K562 (cell line): ENCODE measurements at regions not wholly inside any gene's neighbourhood (a gene's known extent, or its start where the extent isn't known, plus 50 kb on each side); places are given as distances from the start of the nearest gene placed in this dataset.

ENCODE experiments used
- ATAC-seq: fragments of 200-7000 bp; cut with Tn5 transposase; 3 replicates; pipeline ENCODE4 v1.9.1; 2020; ENCODE audit warnings: moderate library complexity
- BruUV-seq: library from RNA; stranded (reverse); fragments of 400-500 nt; replicated peaks from 2 replicates; lab custom pipeline; 2021; lab: Mats Ljungman, UMichigan
- CTCF ChIA-PET: fragments of 300-600 bp; formaldehyde crosslinking; extraction: SDS; loops from one replicate; lab custom pipeline; 2021; ENCODE audit warnings: low intra/inter-chr PET ratio; lab: Yijun Ruan, JAX
- POLR2A ChIA-PET: fragments of 300-600, 350-650 bp; sonication (Branson Sonifier 250); formaldehyde crosslinking; extraction: SDS; loops from one replicate; lab custom pipeline; 2021; ENCODE audit warnings: antibody characterized with exemption, inconsistent platforms; lab: Yijun Ruan, JAX
- DNase-seq, 4 experiments: peaks; one replicate each; pipeline versions ENCODE4 v3.0.0 to v3.0.0-alpha.2; 2011 to 2018; ENCODE audit warnings: low spot score in 3 of 4, mixed read lengths in 3 of 4; ENCODE audit errors: extremely low read depth in 1 of 4
- FAIRE-seq: peaks from 2 replicates; lab custom pipeline; 2011; peaks lifted over from hg19 to GRCh38; lab: Jason Lieb, UNC
- H2AFZ ChIP-seq: 2 replicates; pipeline ENCODE4 v1.6.0; 2011; ENCODE audit warnings: low read depth, low read length, control low read depth, inconsistent platforms
- H3K27ac ChIP-seq: fragments of 200-600 bp; 3 replicates; pipeline ENCODE4 v1.8.0; 2011; ENCODE audit warnings: low read depth, mild to moderate bottlenecking, control low read depth, inconsistent platforms, low read length, moderate library complexity, mixed read lengths; ENCODE audit errors: extremely low read depth
- H3K27me3 ChIP-seq, 2 experiments: fragments of 300-600 bp in 1 of 2; 2 replicates in 1 of 2; 3 replicates in 1 of 2; pipeline versions ENCODE4 v1.6.0 to v1.8.0; 2011; ENCODE audit warnings: inconsistent platforms in 2 of 2, low read length in 2 of 2, mild to moderate bottlenecking in 1 of 2, mixed read lengths in 1 of 2, moderate library complexity in 1 of 2; ENCODE audit not compliant: control insufficient read depth in 2 of 2, insufficient read depth in 2 of 2
- H3K36me3 ChIP-seq: fragments of 300-600 bp; 3 replicates; pipeline ENCODE4 v1.8.0; 2011; ENCODE audit warnings: mild to moderate bottlenecking, low read length, inconsistent platforms; ENCODE audit not compliant: control insufficient read depth, insufficient read depth
- H3K4me1 ChIP-seq, 2 experiments: fragments of 200-600 bp in 1 of 2; replicated peaks in 1 of 2; 2 replicates in 1 of 2; 3 replicates in 1 of 2; pipeline versions ENCODE4 v1.5.1 to v1.8.0; 2011; ENCODE audit warnings: inconsistent platforms in 2 of 2, low read length in 2 of 2, mild to moderate bottlenecking in 1 of 2, mixed read lengths in 1 of 2, moderate library complexity in 1 of 2; ENCODE audit not compliant: control insufficient read depth in 2 of 2, insufficient read depth in 2 of 2
- H3K4me2 ChIP-seq: 2 replicates; pipeline ENCODE4 v1.6.1; 2011; ENCODE audit warnings: low read length, control low read depth, inconsistent platforms, mixed read lengths; ENCODE audit not compliant: insufficient read depth
- H3K4me3 ChIP-seq: fragments of 200-600 bp; sonication (generic), shearing (Covaris generic); 2 replicates; pipeline ENCODE4 v1.5.1; 2016; ENCODE audit warnings: control low read depth, inconsistent platforms
- H3K79me2 ChIP-seq: fragments of 200-600 bp; 3 replicates; pipeline ENCODE4 v1.8.0; 2011; ENCODE audit warnings: low read length, inconsistent platforms; ENCODE audit not compliant: control insufficient read depth, insufficient read depth
- H3K9ac ChIP-seq, 2 experiments: 2 replicates each; pipeline versions ENCODE4 v1.6.0 to v1.6.1; 2011; ENCODE audit warnings: low read depth in 2 of 2, low read length in 2 of 2, control low read depth in 1 of 2, inconsistent platforms in 1 of 2, mild to moderate bottlenecking in 1 of 2, mixed read lengths in 1 of 2; ENCODE audit not compliant: insufficient read depth in 1 of 2
- H3K9me1 ChIP-seq: one replicate; pipeline ENCODE4 v1.6.0; 2011; ENCODE audit warnings: inconsistent platforms, mild to moderate bottlenecking, low read length, moderate library complexity; ENCODE audit not compliant: control insufficient read depth, insufficient read depth
- H3K9me3 ChIP-seq: replicated peaks from 2 replicates; pipeline ENCODE4 v1.5.1; 2011; ENCODE audit warnings: low read depth, low read length, inconsistent platforms; ENCODE audit not compliant: control insufficient read depth, insufficient read depth
- H4K20me1 ChIP-seq: replicated peaks from 2 replicates; pipeline ENCODE4 v1.6.1; 2011; ENCODE audit warnings: low read length, inconsistent platforms, mixed read lengths; ENCODE audit not compliant: control insufficient read depth, insufficient read depth
- ERF ChIP-seq: fragments of 450-650 bp; formaldehyde crosslinking; IDR thresholded peaks from 2 replicates; pipeline ENCODE4 v1.4.0; 2020; ENCODE audit warnings: mild to moderate bottlenecking, mixed read lengths
- LARP7 ChIP-seq: fragments of 450-650 bp; IDR thresholded peaks from 2 replicates; pipeline ENCODE4 v1.6.1; 2016
- MCM2 ChIP-seq: fragments of 450-650 bp; IDR thresholded peaks from 2 replicates; pipeline ENCODE4 v1.6.1; 2017; ENCODE audit warnings: low read depth, mild to moderate bottlenecking
- MXD1 ChIP-seq: fragments of 250-450 bp; sonication (Bioruptor Pico); IDR thresholded peaks from 2 replicates; pipeline ENCODE4 v1.8.0; 2021; ENCODE audit warnings: borderline replicate concordance, mild to moderate bottlenecking, moderate library complexity; ENCODE audit not compliant: poor library complexity, severe bottlenecking
- PURB ChIP-seq: sonication (generic); formaldehyde crosslinking; IDR thresholded peaks from 2 replicates; pipeline ENCODE4 v1.9.0; 2021; ENCODE audit warnings: low read depth, mild to moderate bottlenecking, missing genetic modification reagents
- SAFB2 ChIP-seq: fragments of 200-400 bp; formaldehyde crosslinking; IDR thresholded peaks from 2 replicates; pipeline ENCODE4 v1.6.1; 2018; ENCODE audit warnings: borderline replicate concordance, low read length, low read depth, moderate library complexity; ENCODE audit not compliant: severe bottlenecking
- SMAD4 ChIP-seq: fragments of 250-450 bp; sonication (Bioruptor Pico); conservative IDR thresholded peaks from 2 replicates; pipeline ENCODE4 v1.8.0; 2021; ENCODE audit warnings: inconsistent platforms, mild to moderate bottlenecking, moderate library complexity
- SREBF2 ChIP-seq: sonication (generic); formaldehyde crosslinking; IDR thresholded peaks from 2 replicates; pipeline ENCODE4 v1.4.0; 2020; ENCODE audit warnings: mild to moderate bottlenecking, missing genetic modification reagents
- STAT5A ChIP-seq: IDR thresholded peaks from 2 replicates; pipeline ENCODE4 v1.6.1; 2012; ENCODE audit warnings: low read length, inconsistent platforms, borderline replicate concordance
- TAF15 ChIP-seq: fragments of 200-400 bp; formaldehyde crosslinking; IDR thresholded peaks from 2 replicates; pipeline ENCODE4 v1.6.1; 2017; ENCODE audit warnings: mild to moderate bottlenecking, low read depth, low read length, moderate library complexity
- TBP ChIP-seq: optimal IDR thresholded peaks from 2 replicates; pipeline ENCODE3; 2011; ENCODE audit warnings: low read depth, low read length, improper control_type of control experiment
- XRCC3 ChIP-seq: fragments of 450-650 bp; IDR thresholded peaks from 2 replicates; pipeline ENCODE4 v1.6.1; 2017; ENCODE audit warnings: mild to moderate bottlenecking, moderate library complexity
- ZC3H8 ChIP-seq: fragments of 450-650 bp; IDR thresholded peaks from 2 replicates; pipeline ENCODE4 v1.6.1; 2017
- ZNF280A ChIP-seq: fragments of 450-650 bp; IDR thresholded peaks from 2 replicates; pipeline ENCODE4 v1.6.1; 2018; ENCODE audit warnings: mild to moderate bottlenecking, low read depth; ENCODE audit not compliant: partially characterized antibody
- ZNF696 ChIP-seq: fragments of 250-450 bp; sonication (Bioruptor Pico); conservative IDR thresholded peaks from 2 replicates; pipeline ENCODE4 v1.4.0; 2020; ENCODE audit warnings: mild to moderate bottlenecking, moderate library complexity
- WGBS: fragments of 100-300 bp; shearing (Covaris generic); methylation state at CpG from one replicate; pipeline ENCODE4 v1.1.6; 2016; ENCODE audit warnings: low coverage, mixed read lengths; ENCODE audit not compliant: insufficient coverage; ENCODE audit errors: missing lambda C conversion rate; 5-methylcytosine and 5-hydroxymethylcytosine counted together
- in situ Hi-C: fragments of 300-500 bp; cut with MboI; formaldehyde crosslinking; loops from 4 replicates; pipeline ENCODE4 v1.15.0; 2018; ENCODE audit warnings: inconsistent platforms, mixed read lengths
- intact Hi-C: fragments of 100-400 bp; cut with micrococcal nuclease; formaldehyde crosslinking; loops from 2 replicates; pipeline ENCODE4 v1.14.2; 2022

GRCh38 chr3:73773233-73773632, 148.5 kb upstream of the PDZRN3 start:
- no peak overlapping the region for H3K4me2 ChIP-seq
- H3K36me3 ChIP-seq = no peaks in the 10 kb centered on the region
- H3K4me1 ChIP-seq = no peaks in the 10 kb centered on the region
- H3K79me2 ChIP-seq = no peaks in the 10 kb centered on the region
- POLR2A ChIA-PET = no interaction called here
- 0% methylated on average over 1 of the region's 1 CpG for WGBS
- FAIRE-seq = no peak
- TF ChIP-seq TBP (no peak), STAT5A (no peak), MCM2 (no peak), ERF (no peak), SMAD4 (CRISPR knock-in tag) (no peak)
- TF ChIP-seq, all 486 proteins: peak for 0
- Histone ChIP-seq H3K27ac (no peak overlapping the region), H3K27me3 (no peaks in the 10 kb centered on the region), H3K9me3 (no peaks in the 10 kb centered on the region), H4K20me1 (no peaks in the 10 kb centered on the region), H2AFZ (no peak overlapping the region), H3K4me3 (no peak overlapping the region), H3K9ac (no peak overlapping the region), H3K9me1 (no peaks in the 10 kb centered on the region)
- DNase-seq (no peak), ATAC-seq (no peak)
- BruUV-seq = no TSS peak
- intact Hi-C loops = no loop called here
- in situ Hi-C loops = no loop called here
- CTCF ChIA-PET = no interaction called here

- no peak for ATAC-seq
- in situ Hi-C loops = no loop called here
- H3K27me3 ChIP-seq = no peaks in the 10 kb centered on the region
- no peak overlapping the region for H3K4me2 ChIP-seq
- no peaks in the 10 kb centered on the region for H3K9me3 ChIP-seq
- no peaks in the 10 kb centered on the region for H4K20me1 ChIP-seq
- BruUV-seq = no TSS peak
- CTCF ChIA-PET = no interaction called here
- H3K4me1 ChIP-seq = no peaks in the 10 kb centered on the region
- no peak overlapping the region for H3K9ac ChIP-seq
- no peaks in the 10 kb centered on the region for H3K79me2 ChIP-seq
- H2AFZ ChIP-seq = no peak overlapping the region
- no peak overlapping the region for H3K4me3 ChIP-seq
- POLR2A ChIA-PET = no interaction called here
- no peak overlapping the region for H3K27ac ChIP-seq
- 3% methylated on average over 3 of the region's 3 CpGs for WGBS
- no peaks in the 10 kb centered on the region for H3K9me1 ChIP-seq
- intact Hi-C loops = no loop called here
- DNase-seq = no peak
- no peaks in the 10 kb centered on the region for H3K36me3 ChIP-seq
- no peak for FAIRE-seq
- TF ChIP-seq LARP7 (no peak), SAFB2 (no peak), SREBF2 (CRISPR knock-in tag) (no peak), PURB (CRISPR knock-in tag) (no peak), MXD1 (CRISPR knock-in tag) (no peak), TAF15 (no peak), ZC3H8 (no peak), ZNF696 (no peak), XRCC3 (no peak), ZNF280A (no peak)
Observed at GRCh38 chr3:73772076-73772886, 147.5 kb upstream of the PDZRN3 start.
